ENCODE measurements at regions not wholly inside any gene's neighbourhood (a gene's known extent, or its start where the extent isn't known, plus 50 kb on each side); places are given as distances from the start of the nearest gene placed in this dataset.
A peak's percentile ranks its signal among the peaks of the same experiment; 100 is the strongest.

GRCh38 chr5:91851670-91852069 is 468.6 kb upstream of the ARRDC3 start:
- Histone ChIP-seq H3K27me3 (ENCODE audit: insufficient read depth, low read length) (no peaks in the 10 kb centered on the region), H3K27ac (ENCODE audit: low read depth, low read length) (no peak overlapping the region), H3K4me1 (ENCODE audit: insufficient read depth, low read length) (peaks cover 34% of the 10 kb centered on the region), H3K36me3 (ENCODE audit: insufficient read depth, low read length) (no peaks in the 10 kb centered on the region), H3K4me3 (ENCODE audit: low read length) (no peak overlapping the region), H3K9ac (ENCODE audit: low read depth, low read length) (no peak overlapping the region), H3K9me3 (ENCODE audit: insufficient read depth, low read depth, low read length) (no peaks in the 10 kb centered on the region)
- no CpG with 5 or more reads among the region's 2 CpGs for WGBS

- Histone ChIP-seq H3K27ac (ENCODE audit: low read depth, low read length) (peak overlapping the region; percentile 34), H3K9ac (ENCODE audit: low read depth, low read length) (0 out of 2 replicates have a peak overlapping the region, but pooled peaks have one; percentile 36)
- 81% methylated on average over 2 of the region's 2 CpGs for WGBS
Measured at GRCh38 chr5:91850031-91850430, 466.9 kb upstream of the ARRDC3 start.

DNA sequence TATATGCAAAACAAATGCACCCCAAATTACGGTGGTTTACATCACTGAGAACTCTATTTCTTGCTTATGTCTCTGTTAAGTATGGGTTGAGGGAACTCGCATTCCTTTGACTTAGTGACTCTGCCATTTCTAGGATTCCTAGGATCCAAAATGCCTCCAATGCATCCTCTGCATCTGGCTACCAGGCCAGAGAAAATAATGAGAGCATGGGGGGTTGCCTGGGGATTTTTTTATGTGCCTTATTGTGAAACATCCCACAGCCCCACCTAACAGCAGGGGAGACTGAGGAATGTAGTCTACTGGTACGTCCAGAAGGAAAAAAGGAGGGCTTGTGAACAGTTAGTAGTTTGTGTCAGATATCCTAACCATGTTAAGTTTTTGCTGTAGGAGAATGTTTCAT is 466.0 kb upstream of the ARRDC3 start:
- Histone ChIP-seq H3K36me3 (ENCODE audit: insufficient read depth, low read length) (no peaks in the 10 kb centered on the region), H3K4me1 (ENCODE audit: insufficient read depth, low read length) (peaks cover 29% of the 10 kb centered on the region), H3K9me3 (ENCODE audit: insufficient read depth, low read depth, low read length) (no peaks in the 10 kb centered on the region), H3K27ac (ENCODE audit: low read depth, low read length) (peak overlapping the region; percentile 34), H3K27me3 (ENCODE audit: insufficient read depth, low read length) (no peaks in the 10 kb centered on the region), H3K4me3 (ENCODE audit: low read length) (no peak overlapping the region), H3K9ac (ENCODE audit: low read depth, low read length) (no peak overlapping the region)
- 83% methylated on average over 3 of the region's 3 CpGs for WGBS

More at GRCh38 chr5:91850031-91850430, 466.9 kb upstream of the ARRDC3 start:
- H3K4me3 ChIP-seq (ENCODE audit: low read length) = no peak overlapping the region
- H3K36me3 ChIP-seq (ENCODE audit: insufficient read depth, low read length) = no peaks in the 10 kb centered on the region
- H3K27me3 ChIP-seq (ENCODE audit: insufficient read depth, low read length) = no peaks in the 10 kb centered on the region
- H3K4me1 ChIP-seq (ENCODE audit: insufficient read depth, low read length) = peaks cover 29% of the 10 kb centered on the region
- no peaks in the 10 kb centered on the region for H3K9me3 ChIP-seq (ENCODE audit: insufficient read depth, low read depth, low read length)

DNA sequence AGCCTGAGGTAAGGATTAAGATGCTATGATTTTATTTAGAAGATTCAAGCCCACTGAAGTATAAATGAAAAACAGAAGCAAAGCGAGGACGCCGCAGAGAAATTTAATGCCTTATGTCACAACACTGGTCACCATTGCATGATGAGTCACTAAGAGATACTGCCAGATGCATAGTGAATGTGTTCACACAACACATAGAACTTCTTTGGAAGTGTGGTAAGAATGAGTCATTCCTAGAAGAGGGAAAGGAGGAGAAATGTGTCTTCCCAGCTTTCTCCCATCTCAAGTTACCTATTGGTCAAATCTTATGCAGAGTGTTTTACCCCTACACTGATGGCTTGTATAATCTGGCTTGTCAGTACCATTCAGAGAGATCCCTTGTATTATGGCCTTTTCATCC is 465.3 kb upstream of the ARRDC3 start:
- no peaks in the 10 kb centered on the region for H3K27me3 ChIP-seq (ENCODE audit: insufficient read depth, low read length)
- no peak overlapping the region for H3K4me3 ChIP-seq (ENCODE audit: low read length)
- H3K27ac ChIP-seq (ENCODE audit: low read depth, low read length) = peak overlapping the region; percentile 34

GRCh38 chr5:91841423-91841822 is 458.3 kb upstream of the ARRDC3 start:
- H3K36me3 ChIP-seq (ENCODE audit: insufficient read depth, low read length) = no peaks in the 10 kb centered on the region
- no peak overlapping the region for H3K27ac ChIP-seq (ENCODE audit: low read depth, low read length)
- peaks cover 24% of the 10 kb centered on the region for H3K4me1 ChIP-seq (ENCODE audit: insufficient read depth, low read length)
- H3K9ac ChIP-seq (ENCODE audit: low read depth, low read length) = no peak overlapping the region
- no peak overlapping the region for H3K4me3 ChIP-seq (ENCODE audit: low read length)
- no peaks in the 10 kb centered on the region for H3K9me3 ChIP-seq (ENCODE audit: insufficient read depth, low read depth, low read length)
- no peaks in the 10 kb centered on the region for H3K27me3 ChIP-seq (ENCODE audit: insufficient read depth, low read length)

More for the DNA sequence above, 465.3 kb upstream of the ARRDC3 start:
- H3K4me1 ChIP-seq (ENCODE audit: insufficient read depth, low read length) = peaks cover 29% of the 10 kb centered on the region
- H3K9me3 ChIP-seq (ENCODE audit: insufficient read depth, low read depth, low read length) = no peaks in the 10 kb centered on the region
- H3K9ac ChIP-seq (ENCODE audit: low read depth, low read length) = no peak overlapping the region
- H3K36me3 ChIP-seq (ENCODE audit: insufficient read depth, low read length) = no peaks in the 10 kb centered on the region
- WGBS = 90% methylated on average over 3 of the region's 3 CpGs

GRCh38 chr5:91840412-91840811 is 457.3 kb upstream of the ARRDC3 start:
- WGBS = 63% methylated on average over 3 of the region's 4 CpGs
- Histone ChIP-seq H3K9me3 (ENCODE audit: insufficient read depth, low read depth, low read length) (no peaks in the 10 kb centered on the region), H3K4me1 (ENCODE audit: insufficient read depth, low read length) (peaks cover 24% of the 10 kb centered on the region), H3K36me3 (ENCODE audit: insufficient read depth, low read length) (no peaks in the 10 kb centered on the region), H3K27me3 (ENCODE audit: insufficient read depth, low read length) (no peaks in the 10 kb centered on the region), H3K9ac (ENCODE audit: low read depth, low read length) (no peak overlapping the region), H3K27ac (ENCODE audit: low read depth, low read length) (no peak overlapping the region), H3K4me3 (ENCODE audit: low read length) (no peak overlapping the region)

GRCh38 chr5:91839721-91840120 is 456.6 kb upstream of the ARRDC3 start:
- WGBS = 95% methylated on average over 3 of the region's 4 CpGs
- no peaks in the 10 kb centered on the region for H3K36me3 ChIP-seq (ENCODE audit: insufficient read depth, low read length)

GRCh38 chr5:91839233-91839632 is 456.1 kb upstream of the ARRDC3 start:
- Histone ChIP-seq H3K27ac (ENCODE audit: low read depth, low read length) (no peak overlapping the region), H3K4me3 (ENCODE audit: low read length) (no peak overlapping the region), H3K27me3 (ENCODE audit: insufficient read depth, low read length) (no peaks in the 10 kb centered on the region), H3K9me3 (ENCODE audit: insufficient read depth, low read depth, low read length) (no peaks in the 10 kb centered on the region), H3K9ac (ENCODE audit: low read depth, low read length) (no peak overlapping the region), H3K36me3 (ENCODE audit: insufficient read depth, low read length) (no peaks in the 10 kb centered on the region), H3K4me1 (ENCODE audit: insufficient read depth, low read length) (peaks cover 24% of the 10 kb centered on the region)
- WGBS = 83% methylated on average over 2 of the region's 2 CpGs

More at GRCh38 chr5:91839721-91840120, 456.6 kb upstream of the ARRDC3 start:
- H3K27ac ChIP-seq (ENCODE audit: low read depth, low read length) = no peak overlapping the region
- no peaks in the 10 kb centered on the region for H3K9me3 ChIP-seq (ENCODE audit: insufficient read depth, low read depth, low read length)
- H3K9ac ChIP-seq (ENCODE audit: low read depth, low read length) = no peak overlapping the region
- H3K4me3 ChIP-seq (ENCODE audit: low read length) = no peak overlapping the region
- H3K4me1 ChIP-seq (ENCODE audit: insufficient read depth, low read length) = peaks cover 24% of the 10 kb centered on the region
- H3K27me3 ChIP-seq (ENCODE audit: insufficient read depth, low read length) = no peaks in the 10 kb centered on the region

GRCh38 chr5:91830361-91830953 is 447.3 kb upstream of the ARRDC3 start:
- Histone ChIP-seq H3K4me3 (ENCODE audit: low read length) (no peak overlapping the region), H3K4me1 (ENCODE audit: insufficient read depth, low read length) (peaks cover 8% of the 10 kb centered on the region; the same call in 1 of the 2 replicates), H3K36me3 (ENCODE audit: insufficient read depth, low read length) (no peaks in the 10 kb centered on the region), H3K27me3 (ENCODE audit: insufficient read depth, low read length) (no peaks in the 10 kb centered on the region), H3K9ac (ENCODE audit: low read depth, low read length) (no peak overlapping the region), H3K27ac (ENCODE audit: low read depth, low read length) (no peak overlapping the region), H3K9me3 (ENCODE audit: insufficient read depth, low read depth, low read length) (no peaks in the 10 kb centered on the region)
- WGBS = 95% methylated on average over 5 of the region's 5 CpGs

DNA sequence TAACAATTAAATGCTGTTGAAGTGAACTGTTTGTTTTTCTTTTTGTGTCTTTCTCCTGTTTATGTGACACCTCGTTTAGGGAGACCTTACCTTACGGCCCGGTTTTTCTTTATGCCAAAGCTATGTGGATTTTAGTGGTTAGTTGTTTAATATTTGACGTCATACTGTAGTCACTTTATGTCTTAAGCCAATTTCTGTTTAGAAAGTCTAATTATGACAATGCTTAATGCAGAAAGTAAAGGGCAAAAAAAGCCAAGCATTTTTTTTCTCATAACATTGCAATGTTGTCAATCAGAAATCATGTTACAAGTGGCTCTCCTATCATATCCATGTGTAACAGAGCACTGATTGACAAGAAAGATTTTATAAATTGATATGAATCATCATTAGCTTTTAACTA is 442.5 kb upstream of the ARRDC3 start:
- H3K27ac ChIP-seq (ENCODE audit: low read depth, low read length) = no peak overlapping the region
- H3K27me3 ChIP-seq (ENCODE audit: insufficient read depth, low read length) = no peaks in the 10 kb centered on the region
- peaks cover 8% of the 10 kb centered on the region; the same call in 1 of the 2 replicates for H3K4me1 ChIP-seq (ENCODE audit: insufficient read depth, low read length)
- H3K36me3 ChIP-seq (ENCODE audit: insufficient read depth, low read length) = no peaks in the 10 kb centered on the region
- H3K4me3 ChIP-seq (ENCODE audit: low read length) = no peak overlapping the region
- no peak overlapping the region for H3K9ac ChIP-seq (ENCODE audit: low read depth, low read length)
- no peaks in the 10 kb centered on the region for H3K9me3 ChIP-seq (ENCODE audit: insufficient read depth, low read depth, low read length)
- 77% methylated on average over 4 of the region's 4 CpGs for WGBS

DNA sequence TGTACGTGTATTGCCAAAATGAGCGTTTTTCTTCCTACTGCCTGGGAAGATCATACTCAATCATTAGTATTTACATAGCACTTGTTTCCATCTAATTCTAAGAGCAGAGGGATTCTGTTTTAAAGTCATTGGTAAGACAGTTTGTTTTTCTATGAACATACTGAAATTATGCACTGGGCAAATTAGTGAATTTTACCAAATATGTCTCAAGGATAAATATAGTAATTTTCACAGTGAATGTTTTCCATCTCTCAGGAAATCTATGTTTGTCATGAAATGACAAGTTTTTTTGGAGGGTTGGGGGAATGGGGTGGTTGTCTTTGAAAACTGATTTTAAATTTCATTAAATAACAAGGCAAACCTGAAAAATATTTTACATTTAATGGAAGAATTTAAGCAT is 441.3 kb upstream of the ARRDC3 start:
- Histone ChIP-seq H3K4me1 (ENCODE audit: insufficient read depth, low read length) (peaks cover 8% of the 10 kb centered on the region; the same call in 1 of the 2 replicates), H3K27ac (ENCODE audit: low read depth, low read length) (no peak overlapping the region), H3K27me3 (ENCODE audit: insufficient read depth, low read length) (no peaks in the 10 kb centered on the region), H3K4me3 (ENCODE audit: low read length) (no peak overlapping the region), H3K36me3 (ENCODE audit: insufficient read depth, low read length) (no peaks in the 10 kb centered on the region), H3K9me3 (ENCODE audit: insufficient read depth, low read depth, low read length) (no peaks in the 10 kb centered on the region), H3K9ac (ENCODE audit: low read depth, low read length) (no peak overlapping the region)
- WGBS = 92% methylated on average over 2 of the region's 2 CpGs

DNA sequence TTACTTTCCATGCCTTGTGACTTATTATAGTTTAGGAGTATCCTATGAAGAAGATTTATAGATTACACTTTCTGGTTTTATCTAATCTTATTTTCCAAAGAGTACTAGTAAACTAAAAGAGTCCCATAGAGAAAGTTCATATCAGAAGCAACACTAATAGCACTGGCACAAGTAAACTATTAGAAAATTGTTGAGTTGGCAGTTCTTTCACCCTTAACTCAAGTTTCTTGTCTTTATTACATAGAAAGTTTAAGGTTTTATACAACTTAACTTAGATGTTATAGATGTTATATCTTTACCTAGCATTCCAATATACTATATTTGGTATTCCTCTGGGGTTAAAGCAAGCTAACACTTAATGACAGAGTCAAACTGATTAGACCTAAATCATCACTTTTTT is 437.8 kb upstream of the ARRDC3 start:
- Histone ChIP-seq H3K27ac (ENCODE audit: low read depth, low read length) (no peak overlapping the region), H3K9ac (ENCODE audit: low read depth, low read length) (no peak overlapping the region), H3K36me3 (ENCODE audit: insufficient read depth, low read length) (no peaks in the 10 kb centered on the region), H3K4me1 (ENCODE audit: insufficient read depth, low read length) (no peaks in the 10 kb centered on the region), H3K27me3 (ENCODE audit: insufficient read depth, low read length) (no peaks in the 10 kb centered on the region), H3K9me3 (ENCODE audit: insufficient read depth, low read depth, low read length) (no peaks in the 10 kb centered on the region), H3K4me3 (ENCODE audit: low read length) (no peak overlapping the region)
